K562 (cell line): ENCODE measurements at regions not wholly inside any gene's neighbourhood (a gene's known extent, or its start where the extent isn't known, plus 50 kb on each side); places are given as distances from the start of the nearest gene placed in this dataset.

Source experiments
- CTBP1 ChIP-seq: fragments of 450-650 bp; IDR thresholded peaks from 2 replicates; pipeline ENCODE4 v1.6.1; 2016; ENCODE audit warnings: borderline replicate concordance
- GABPA ChIP-seq: fragments of 200-800 bp; sonication (Bioruptor generic); conservative IDR thresholded peaks from 2 replicates; pipeline ENCODE4 v1.6.1; 2016; ENCODE audit warnings: low read depth, missing genetic modification characterization, missing compliant biosample characterization
- IRF9 ChIP-seq: fragments of 450-650 bp; IDR thresholded peaks from 2 replicates; pipeline ENCODE4 v1.6.1; 2016; ENCODE audit warnings: missing biosample characterization, missing genetic modification characterization
- KAT7 ChIP-seq: sonication (generic); formaldehyde crosslinking; IDR thresholded peaks from 2 replicates; pipeline ENCODE4 v1.8.0; 2022; ENCODE audit warnings: missing genetic modification reagents, mild to moderate bottlenecking, borderline replicate concordance
- LEF1 ChIP-seq: fragments of 450-650 bp; IDR thresholded peaks from 2 replicates; pipeline ENCODE4 v1.6.1; 2016; ENCODE audit warnings: mild to moderate bottlenecking
- NCOA4 ChIP-seq: fragments of 450-650 bp; IDR thresholded peaks from 2 replicates; pipeline ENCODE4 v1.6.1; 2018; ENCODE audit warnings: mild to moderate bottlenecking; ENCODE audit not compliant: partially characterized antibody
- PHB ChIP-seq: fragments of 250-450 bp; sonication (Bioruptor Pico); IDR thresholded peaks from 2 replicates; pipeline ENCODE4 v1.5.0; 2021
- SMAD1 ChIP-seq: fragments of 150-350 bp; IDR thresholded peaks from 2 replicates; pipeline ENCODE4 v1.6.1; 2014; ENCODE audit warnings: low read length, low read depth; ENCODE audit not compliant: partially characterized antibody
- ZBTB7A ChIP-seq: IDR thresholded peaks from 2 replicates; pipeline ENCODE4 v1.6.1; 2011; ENCODE audit warnings: low read depth, mild to moderate bottlenecking, low read length, moderate library complexity, borderline replicate concordance; ENCODE audit not compliant: control insufficient read depth
- ZNF184 ChIP-seq: sonication (generic); formaldehyde crosslinking; IDR thresholded peaks from 2 replicates; pipeline ENCODE4 v1.5.0; 2020; ENCODE audit warnings: missing genetic modification reagents
- TF ChIP-seq, protein P1 (sequence below): IDR thresholded peaks from 3 replicates; pipeline ENCODE4 v1.6.1; 2011; ENCODE audit warnings: borderline replicate concordance, mild to moderate bottlenecking, moderate library complexity; ENCODE audit not compliant: insufficient read length; ENCODE audit errors: extremely low read depth
- TF ChIP-seq, protein P2 (sequence below): fragments of 200-800 bp; sonication (Bioruptor generic); IDR thresholded peaks from 2 replicates; pipeline ENCODE4 v1.6.1; 2017; ENCODE audit warnings: missing genetic modification characterization, missing compliant biosample characterization

- TF ChIP-seq, protein P1, sequence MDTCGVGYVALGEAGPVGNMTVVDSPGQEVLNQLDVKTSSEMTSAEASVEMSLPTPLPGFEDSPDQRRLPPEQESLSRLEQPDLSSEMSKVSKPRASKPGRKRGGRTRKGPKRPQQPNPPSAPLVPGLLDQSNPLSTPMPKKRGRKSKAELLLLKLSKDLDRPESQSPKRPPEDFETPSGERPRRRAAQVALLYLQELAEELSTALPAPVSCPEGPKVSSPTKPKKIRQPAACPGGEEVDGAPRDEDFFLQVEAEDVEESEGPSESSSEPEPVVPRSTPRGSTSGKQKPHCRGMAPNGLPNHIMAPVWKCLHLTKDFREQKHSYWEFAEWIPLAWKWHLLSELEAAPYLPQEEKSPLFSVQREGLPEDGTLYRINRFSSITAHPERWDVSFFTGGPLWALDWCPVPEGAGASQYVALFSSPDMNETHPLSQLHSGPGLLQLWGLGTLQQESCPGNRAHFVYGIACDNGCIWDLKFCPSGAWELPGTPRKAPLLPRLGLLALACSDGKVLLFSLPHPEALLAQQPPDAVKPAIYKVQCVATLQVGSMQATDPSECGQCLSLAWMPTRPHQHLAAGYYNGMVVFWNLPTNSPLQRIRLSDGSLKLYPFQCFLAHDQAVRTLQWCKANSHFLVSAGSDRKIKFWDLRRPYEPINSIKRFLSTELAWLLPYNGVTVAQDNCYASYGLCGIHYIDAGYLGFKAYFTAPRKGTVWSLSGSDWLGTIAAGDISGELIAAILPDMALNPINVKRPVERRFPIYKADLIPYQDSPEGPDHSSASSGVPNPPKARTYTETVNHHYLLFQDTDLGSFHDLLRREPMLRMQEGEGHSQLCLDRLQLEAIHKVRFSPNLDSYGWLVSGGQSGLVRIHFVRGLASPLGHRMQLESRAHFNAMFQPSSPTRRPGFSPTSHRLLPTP = no peak
- TF ChIP-seq ZNF184 (no peak), ZBTB7A (no peak), LEF1 (no peak), KAT7 (CRISPR knock-in tag) (no peak), SMAD1 (no peak), NCOA4 (no peak), PHB (CRISPR knock-in tag) (no peak), CTBP1 (no peak), GABPA (tag) (no peak), IRF9 (tag) (no peak)
- TF ChIP-seq, protein P2, sequence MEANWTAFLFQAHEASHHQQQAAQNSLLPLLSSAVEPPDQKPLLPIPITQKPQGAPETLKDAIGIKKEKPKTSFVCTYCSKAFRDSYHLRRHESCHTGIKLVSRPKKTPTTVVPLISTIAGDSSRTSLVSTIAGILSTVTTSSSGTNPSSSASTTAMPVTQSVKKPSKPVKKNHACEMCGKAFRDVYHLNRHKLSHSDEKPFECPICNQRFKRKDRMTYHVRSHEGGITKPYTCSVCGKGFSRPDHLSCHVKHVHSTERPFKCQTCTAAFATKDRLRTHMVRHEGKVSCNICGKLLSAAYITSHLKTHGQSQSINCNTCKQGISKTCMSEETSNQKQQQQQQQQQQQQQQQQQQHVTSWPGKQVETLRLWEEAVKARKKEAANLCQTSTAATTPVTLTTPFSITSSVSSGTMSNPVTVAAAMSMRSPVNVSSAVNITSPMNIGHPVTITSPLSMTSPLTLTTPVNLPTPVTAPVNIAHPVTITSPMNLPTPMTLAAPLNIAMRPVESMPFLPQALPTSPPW = no peak
These were observed 101.5 kb upstream of the EGR2 start (continued) for GRCh38 chr10:62917475-62918238.
